ENCODE measurements at regions not wholly inside any gene's neighbourhood (a gene's known extent, or its start where the extent isn't known, plus 50 kb on each side); places are given as distances from the start of the nearest gene placed in this dataset.

- TF ChIP-seq EZH2phosphoT487 (IDR thresholded peaks at IDR 0.05; ENCODE audit: borderline replicate concordance, low read depth, low read length) (no peak), CTCF (conservative IDR thresholded peaks at IDR 0.05; ENCODE audit: low read length) (no peak)
Observed at GRCh38 chr6:82095091-82095490, 152.5 kb downstream of the IBTK start.

Data from OCI-LY7 (cell line).